ENCODE measurements at regions not wholly inside any gene's neighbourhood (a gene's known extent, or its start where the extent isn't known, plus 50 kb on each side); places are given as distances from the start of the nearest gene placed in this dataset.

DNA sequence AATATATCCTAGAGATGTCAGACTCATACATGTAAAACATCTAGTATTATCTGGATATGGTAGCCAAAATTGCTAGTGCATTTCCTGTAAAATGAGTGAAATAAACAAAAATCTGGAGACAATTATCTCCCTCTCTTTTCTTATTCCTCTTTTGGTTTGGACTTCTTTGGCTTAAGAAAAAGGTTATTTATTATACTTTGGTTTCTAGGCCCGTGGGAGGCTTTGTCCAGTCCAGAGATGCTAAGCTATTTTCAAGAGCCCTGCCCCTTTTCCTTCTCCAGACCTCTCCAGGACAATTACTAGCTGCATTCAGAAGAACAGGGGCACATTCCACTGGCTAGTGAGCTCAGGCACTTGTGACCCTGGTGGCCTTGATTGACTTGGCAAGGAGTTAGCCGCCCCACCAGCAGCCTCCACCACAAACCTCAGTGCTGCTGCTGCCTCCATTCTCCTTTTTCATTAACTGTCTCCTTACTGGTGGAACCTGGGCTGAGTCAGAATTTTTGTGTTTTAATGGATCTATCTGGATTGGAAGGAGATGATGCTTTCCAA lies 747.3 kb upstream of the TENM4 start:
- DNase-seq (ENCODE audit: low read depth in 1 of 2, low spot score in 1 of 2) = no peak
- Histone ChIP-seq H3K27ac (replicated peaks) (no peak overlapping the region), H3K4me3 (replicated peaks; ENCODE audit: insufficient read depth, low read length) (no peak overlapping the region), H3K27me3 (ENCODE audit: insufficient read depth, poor library complexity, severe bottlenecking) (no peaks in the 10 kb centered on the region)
- TF ChIP-seq, protein P1, sequence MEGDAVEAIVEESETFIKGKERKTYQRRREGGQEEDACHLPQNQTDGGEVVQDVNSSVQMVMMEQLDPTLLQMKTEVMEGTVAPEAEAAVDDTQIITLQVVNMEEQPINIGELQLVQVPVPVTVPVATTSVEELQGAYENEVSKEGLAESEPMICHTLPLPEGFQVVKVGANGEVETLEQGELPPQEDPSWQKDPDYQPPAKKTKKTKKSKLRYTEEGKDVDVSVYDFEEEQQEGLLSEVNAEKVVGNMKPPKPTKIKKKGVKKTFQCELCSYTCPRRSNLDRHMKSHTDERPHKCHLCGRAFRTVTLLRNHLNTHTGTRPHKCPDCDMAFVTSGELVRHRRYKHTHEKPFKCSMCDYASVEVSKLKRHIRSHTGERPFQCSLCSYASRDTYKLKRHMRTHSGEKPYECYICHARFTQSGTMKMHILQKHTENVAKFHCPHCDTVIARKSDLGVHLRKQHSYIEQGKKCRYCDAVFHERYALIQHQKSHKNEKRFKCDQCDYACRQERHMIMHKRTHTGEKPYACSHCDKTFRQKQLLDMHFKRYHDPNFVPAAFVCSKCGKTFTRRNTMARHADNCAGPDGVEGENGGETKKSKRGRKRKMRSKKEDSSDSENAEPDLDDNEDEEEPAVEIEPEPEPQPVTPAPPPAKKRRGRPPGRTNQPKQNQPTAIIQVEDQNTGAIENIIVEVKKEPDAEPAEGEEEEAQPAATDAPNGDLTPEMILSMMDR (IDR thresholded peaks at IDR 0.05; ENCODE audit: insufficient read depth, low read length) = no peak
- no peak for TF ChIP-seq SPI1 (IDR thresholded peaks at IDR 0.05; ENCODE audit: borderline replicate concordance, low read depth)
- no peak for TF ChIP-seq GABPA (IDR thresholded peaks at IDR 0.05; ENCODE audit: low read depth)
- TF ChIP-seq, protein P2, sequence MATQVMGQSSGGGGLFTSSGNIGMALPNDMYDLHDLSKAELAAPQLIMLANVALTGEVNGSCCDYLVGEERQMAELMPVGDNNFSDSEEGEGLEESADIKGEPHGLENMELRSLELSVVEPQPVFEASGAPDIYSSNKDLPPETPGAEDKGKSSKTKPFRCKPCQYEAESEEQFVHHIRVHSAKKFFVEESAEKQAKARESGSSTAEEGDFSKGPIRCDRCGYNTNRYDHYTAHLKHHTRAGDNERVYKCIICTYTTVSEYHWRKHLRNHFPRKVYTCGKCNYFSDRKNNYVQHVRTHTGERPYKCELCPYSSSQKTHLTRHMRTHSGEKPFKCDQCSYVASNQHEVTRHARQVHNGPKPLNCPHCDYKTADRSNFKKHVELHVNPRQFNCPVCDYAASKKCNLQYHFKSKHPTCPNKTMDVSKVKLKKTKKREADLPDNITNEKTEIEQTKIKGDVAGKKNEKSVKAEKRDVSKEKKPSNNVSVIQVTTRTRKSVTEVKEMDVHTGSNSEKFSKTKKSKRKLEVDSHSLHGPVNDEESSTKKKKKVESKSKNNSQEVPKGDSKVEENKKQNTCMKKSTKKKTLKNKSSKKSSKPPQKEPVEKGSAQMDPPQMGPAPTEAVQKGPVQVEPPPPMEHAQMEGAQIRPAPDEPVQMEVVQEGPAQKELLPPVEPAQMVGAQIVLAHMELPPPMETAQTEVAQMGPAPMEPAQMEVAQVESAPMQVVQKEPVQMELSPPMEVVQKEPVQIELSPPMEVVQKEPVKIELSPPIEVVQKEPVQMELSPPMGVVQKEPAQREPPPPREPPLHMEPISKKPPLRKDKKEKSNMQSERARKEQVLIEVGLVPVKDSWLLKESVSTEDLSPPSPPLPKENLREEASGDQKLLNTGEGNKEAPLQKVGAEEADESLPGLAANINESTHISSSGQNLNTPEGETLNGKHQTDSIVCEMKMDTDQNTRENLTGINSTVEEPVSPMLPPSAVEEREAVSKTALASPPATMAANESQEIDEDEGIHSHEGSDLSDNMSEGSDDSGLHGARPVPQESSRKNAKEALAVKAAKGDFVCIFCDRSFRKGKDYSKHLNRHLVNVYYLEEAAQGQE (IDR thresholded peaks at IDR 0.05; ENCODE audit: insufficient replicate concordance, low read depth) = no peak
- TF ChIP-seq POLR2AphosphoS5 (IDR thresholded peaks at IDR 0.05; ENCODE audit: low read depth) = no peak

DNA sequence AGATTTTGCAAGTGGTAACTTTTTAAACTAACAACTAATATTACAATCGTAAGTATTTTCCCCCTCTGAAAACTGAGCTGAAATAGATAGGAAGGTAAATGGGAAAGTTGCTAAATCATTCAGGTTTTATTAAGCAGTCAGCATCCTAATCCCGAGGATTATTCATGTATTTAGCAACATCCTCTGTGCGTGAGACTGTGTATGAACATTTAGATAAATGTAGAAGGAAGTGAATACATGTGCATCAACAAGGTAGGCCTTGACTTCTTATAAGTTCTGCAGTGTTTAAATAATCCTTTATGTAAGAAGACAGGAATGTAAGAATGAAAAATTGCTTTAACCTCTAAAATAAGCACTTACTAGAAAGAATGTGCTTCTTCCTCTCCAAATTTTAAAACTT lies 745.9 kb upstream of the TENM4 start:
- Histone ChIP-seq H3K27ac (replicated peaks) (no peak overlapping the region), H3K4me3 (replicated peaks; ENCODE audit: insufficient read depth, low read length) (no peak overlapping the region), H3K27me3 (ENCODE audit: insufficient read depth, poor library complexity, severe bottlenecking) (no peaks in the 10 kb centered on the region)
- TF ChIP-seq SPI1 (IDR thresholded peaks at IDR 0.05; ENCODE audit: borderline replicate concordance, low read depth) (no peak), POLR2AphosphoS5 (IDR thresholded peaks at IDR 0.05; ENCODE audit: low read depth) (no peak), GABPA (IDR thresholded peaks at IDR 0.05; ENCODE audit: low read depth) (no peak)
- TF ChIP-seq, protein P2 (IDR thresholded peaks at IDR 0.05; ENCODE audit: insufficient replicate concordance, low read depth) = no peak
- TF ChIP-seq, protein P1 (IDR thresholded peaks at IDR 0.05; ENCODE audit: insufficient read depth, low read length) = no peak
- no peak for DNase-seq (ENCODE audit: low read depth in 1 of 2, low spot score in 1 of 2)

DNA sequence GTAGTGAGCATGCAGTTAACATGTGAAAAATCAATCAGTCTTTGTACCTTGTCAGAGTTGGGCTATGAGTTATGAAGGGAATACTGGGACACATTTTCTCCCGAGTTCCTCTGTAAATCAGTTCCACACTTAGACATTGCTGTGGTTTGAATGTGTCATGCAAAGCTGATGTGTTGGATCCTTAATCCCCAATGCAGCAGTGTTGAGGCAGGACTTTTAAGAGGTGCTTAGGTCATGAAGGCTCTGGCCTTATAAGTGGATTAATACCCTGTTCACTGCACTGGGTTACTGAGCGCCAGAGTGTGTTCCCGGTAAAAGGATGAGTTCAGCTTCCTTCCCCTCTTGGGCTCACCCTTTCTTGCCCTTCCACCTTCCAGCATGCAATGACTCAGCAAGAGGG lies 742.1 kb upstream of the TENM4 start:
- no peak overlapping the region for H3K4me3 ChIP-seq (replicated peaks; ENCODE audit: insufficient read depth, low read length)
- no peaks in the 10 kb centered on the region for H3K27me3 ChIP-seq (ENCODE audit: insufficient read depth, poor library complexity, severe bottlenecking)
- no peak overlapping the region for H3K27ac ChIP-seq (replicated peaks)
- no peak for TF ChIP-seq POLR2AphosphoS5 (IDR thresholded peaks at IDR 0.05; ENCODE audit: low read depth)
- TF ChIP-seq, protein P2 (IDR thresholded peaks at IDR 0.05; ENCODE audit: insufficient replicate concordance, low read depth) = no peak
- TF ChIP-seq, protein P1 (IDR thresholded peaks at IDR 0.05; ENCODE audit: insufficient read depth, low read length) = no peak
- no peak for TF ChIP-seq GABPA (IDR thresholded peaks at IDR 0.05; ENCODE audit: low read depth)
- TF ChIP-seq SPI1 (IDR thresholded peaks at IDR 0.05; ENCODE audit: borderline replicate concordance, low read depth) = no peak
- DNase-seq (ENCODE audit: low read depth in 1 of 2, low spot score in 1 of 2) = no peak

All from HL-60 (cell line).